Colonic mucosa (tissue), 4 donors: ENCODE measurements at regions not wholly inside any gene's neighbourhood (a gene's known extent, or its start where the extent isn't known, plus 50 kb on each side); places are given as distances from the start of the nearest gene placed in this dataset.

Source experiments
- DNase-seq: peaks from one replicate; pipeline ENCODE4 v3.0.0-alpha.2; 2020
- H3K27ac ChIP-seq: fragments of 200-600 bp; one replicate; pipeline ENCODE4 v1.8.0; 2021
- H3K27me3 ChIP-seq: fragments of 200-600 bp; one replicate; pipeline ENCODE4 v1.8.0; 2021
- H3K36me3 ChIP-seq: fragments of 200-600 bp; one replicate; pipeline ENCODE4 v1.8.0; 2021
- H3K4me1 ChIP-seq: fragments of 200-600 bp; one replicate; pipeline ENCODE4 v1.8.0; 2021; ENCODE audit warnings: mild to moderate bottlenecking
- H3K4me3 ChIP-seq: fragments of 200-600 bp; one replicate; pipeline ENCODE4 v1.8.0; 2021
- H3K9ac ChIP-seq, 2 donors: one replicate each; pipeline ENCODE4 v1.7.0; 2013; ENCODE audit warnings: control low read depth in 2 of 2, low read depth in 2 of 2, low read length in 2 of 2
- H3K9me3 ChIP-seq: fragments of 200-600 bp; one replicate; pipeline ENCODE4 v1.8.0; 2021
- CTCF ChIP-seq: fragments of 200-600 bp; IDR thresholded peaks from one replicate; pipeline ENCODE4 v1.8.0; 2022; ENCODE audit warnings: antibody characterized with exemption, mild to moderate bottlenecking
- intact Hi-C: fragments of 100-400 bp; cut with DNase I; formaldehyde crosslinking; loops from one replicate; pipeline ENCODE4 v1.14.1; 2022
- donor health status: healthy.
- donor health status: DM: no; HTN: no; CAD: no.
- donor health status: DM: no; HTN: no; CAD: no.

GRCh38 chr7:130927062-130927461 lies 193.1 kb upstream of the KLF14 start:
- H3K9ac ChIP-seq, result peak overlapping the region in 1 of 2 donors; percentile 12
- no peak overlapping the region for H3K4me3 ChIP-seq
- no peaks in the 10 kb centered on the region for H3K9me3 ChIP-seq
- no peak for TF ChIP-seq CTCF
- H3K27me3 ChIP-seq, result no peaks in the 10 kb centered on the region
- H3K4me1 ChIP-seq, result no peaks in the 10 kb centered on the region
- DNase-seq, result no peak
- intact Hi-C loops, result no loop called here
- H3K27ac ChIP-seq, result peak overlapping the region; percentile 30
- H3K36me3 ChIP-seq, result no peaks in the 10 kb centered on the region

GRCh38 chr7:130927564-130927963 lies 193.6 kb upstream of the KLF14 start:
- no peak for TF ChIP-seq CTCF
- no peaks in the 10 kb centered on the region for H3K27me3 ChIP-seq
- no peaks in the 10 kb centered on the region for H3K4me1 ChIP-seq
- DNase-seq, result no peak
- H3K4me3 ChIP-seq, result no peak overlapping the region
- no peak overlapping the region for H3K9ac ChIP-seq
- no peaks in the 10 kb centered on the region for H3K9me3 ChIP-seq
- intact Hi-C loops, result no loop called here
- H3K27ac ChIP-seq, result no peak overlapping the region
- H3K36me3 ChIP-seq, result no peaks in the 10 kb centered on the region

GRCh38 chr7:130929896-130930659 lies 196.1 kb upstream of the KLF14 start:
- Histone ChIP-seq H3K27me3 (no peaks in the 10 kb centered on the region), H3K36me3 (no peaks in the 10 kb centered on the region), H3K9me3 (no peaks in the 10 kb centered on the region), H3K27ac (peak overlapping the region; percentile 72), H3K4me1 (no peaks in the 10 kb centered on the region), H3K9ac (peak overlapping the region in 1 of 2 donors; percentile 7), H3K4me3 (no peak overlapping the region)
- TF ChIP-seq CTCF, result no peak
- DNase-seq, result peak; percentile 79
- intact Hi-C loops, result no loop called here

- no peaks in the 10 kb centered on the region for H3K4me1 ChIP-seq
- peak overlapping the region; percentile 7 to 24 for H3K9ac ChIP-seq
- TF ChIP-seq CTCF, result no peak
- no peak for DNase-seq
- no peaks in the 10 kb centered on the region for H3K27me3 ChIP-seq
- H3K4me3 ChIP-seq, result no peak overlapping the region
- intact Hi-C loops, result no loop called here
- H3K9me3 ChIP-seq, result no peaks in the 10 kb centered on the region
- H3K36me3 ChIP-seq, result no peaks in the 10 kb centered on the region
- H3K27ac ChIP-seq, result peak overlapping the region; percentile 72
These were observed 196.7 kb upstream of the KLF14 start for GRCh38 chr7:130930681-130931080.

GRCh38 chr7:130931423-130931822 lies 197.4 kb upstream of the KLF14 start:
- no peaks in the 10 kb centered on the region for H3K4me1 ChIP-seq

More at GRCh38 chr7:130931423-130931822, 197.4 kb upstream of the KLF14 start:
- Histone ChIP-seq H3K27me3 (no peaks in the 10 kb centered on the region), H3K4me3 (no peak overlapping the region), H3K36me3 (no peaks in the 10 kb centered on the region), H3K9me3 (no peaks in the 10 kb centered on the region), H3K27ac (peak overlapping the region; percentile 72), H3K9ac (no peak overlapping the region)
- TF ChIP-seq CTCF, result no peak
- no peak for DNase-seq
- intact Hi-C loops, result no loop called here
